Endodermal cell (in vitro differentiated cells): ENCODE measurements at regions not wholly inside any gene's neighbourhood (a gene's known extent, or its start where the extent isn't known, plus 50 kb on each side); places are given as distances from the start of the nearest gene placed in this dataset.

Experiments used
- DNase-seq: peaks from one replicate; pipeline ENCODE4 v3.0.0-alpha.2; 2017
- H3K27ac ChIP-seq: 2 replicates; pipeline ENCODE4 v1.5.1; 2013; ENCODE audit warnings: mild to moderate bottlenecking, low read depth, low read length, moderate library complexity
- H3K27me3 ChIP-seq: 2 replicates; pipeline ENCODE4 v1.6.1; 2013; ENCODE audit warnings: mild to moderate bottlenecking, low read length, moderate library complexity; ENCODE audit not compliant: insufficient read depth, control insufficient read depth, poor library complexity, severe bottlenecking
- H3K36me3 ChIP-seq: 2 replicates; pipeline ENCODE4 v1.7.0; 2013; ENCODE audit warnings: mild to moderate bottlenecking, low read length, moderate library complexity; ENCODE audit not compliant: control insufficient read depth, insufficient read depth
- H3K4me1 ChIP-seq: one replicate; pipeline ENCODE4 v1.7.0; 2013; ENCODE audit warnings: low read length; ENCODE audit not compliant: control insufficient read depth, insufficient read depth
- H3K4me3 ChIP-seq: 2 replicates; pipeline ENCODE4 v1.5.1; 2013; ENCODE audit warnings: mild to moderate bottlenecking, low read length, moderate library complexity
- H3K9ac ChIP-seq: 2 replicates; pipeline ENCODE4 v1.6.1; 2013; ENCODE audit warnings: mild to moderate bottlenecking, low read length, moderate library complexity; ENCODE audit not compliant: poor library complexity, severe bottlenecking; ENCODE audit errors: extremely low read depth
- H3K9me3 ChIP-seq: 2 replicates; pipeline ENCODE4 v1.6.1; 2013; ENCODE audit warnings: mild to moderate bottlenecking, low read length, moderate library complexity; ENCODE audit not compliant: control insufficient read depth
- H3K27ac Mint-ChIP-seq: 2 replicates; pipeline ENCODE4 v1.8.0; 2020; ENCODE audit warnings: mixed read lengths
- H3K27me3 Mint-ChIP-seq: 2 replicates; pipeline ENCODE4 v1.8.0; 2021; ENCODE audit warnings: mild to moderate bottlenecking, mixed read lengths; ENCODE audit not compliant: insufficient read depth
- H3K36me3 Mint-ChIP-seq: 2 replicates; pipeline ENCODE4 v1.8.0; 2020; ENCODE audit warnings: low read depth, mixed read lengths
- H3K4me1 Mint-ChIP-seq: 2 replicates; pipeline ENCODE4 v1.8.0; 2020; ENCODE audit warnings: mixed read lengths
- H3K4me3 Mint-ChIP-seq: 2 replicates; pipeline ENCODE4 v1.8.0; 2020; ENCODE audit warnings: mild to moderate bottlenecking, moderate library complexity, mixed read lengths
- H3K9me3 Mint-ChIP-seq: 2 replicates; pipeline ENCODE4 v1.8.0; 2020; ENCODE audit warnings: mild to moderate bottlenecking, mixed read lengths
- WGBS, 2 experiments: methylation state at CpG; one replicate each; pipeline versions ENCODE4 v1.1.5 to v1.1.7; 2013; ENCODE audit warnings: missing lambda C conversion rate in 2 of 2, mixed read lengths in 1 of 2; ENCODE audit not compliant: insufficient coverage in 1 of 2, insufficient read length in 1 of 2; 5-methylcytosine and 5-hydroxymethylcytosine counted together
- TF ChIP-seq, protein P1 (sequence below): fragments of 200-600 bp; sonication (generic); conservative IDR thresholded peaks from 2 replicates; pipeline ENCODE4 v1.5.0; 2021; ENCODE audit warnings: antibody characterized with exemption, mild to moderate bottlenecking

DNA sequence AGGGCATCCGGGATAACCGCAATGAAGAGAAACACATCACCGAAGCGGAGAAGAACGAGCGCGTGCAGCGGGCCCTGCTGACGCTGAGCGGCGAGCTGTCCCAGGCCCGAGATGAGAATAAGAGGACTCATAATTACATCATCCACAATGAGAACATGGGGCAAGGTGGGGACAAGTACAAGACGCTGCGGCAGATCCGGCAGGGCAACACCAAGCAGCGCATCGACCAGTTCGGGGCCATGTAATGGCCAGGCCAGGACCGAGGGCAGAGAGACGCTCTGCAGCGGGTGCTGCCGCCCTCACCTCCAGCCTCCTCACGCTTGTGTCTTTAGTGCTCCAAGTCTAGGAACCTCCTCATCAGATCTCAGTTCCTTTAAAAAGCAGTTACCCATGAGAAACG lies 863.7 kb upstream of the ALCAM start:
- no peak overlapping the region for H3K27ac ChIP-seq
- H3K27me3 ChIP-seq, result no peaks in the 10 kb centered on the region
- no peak for DNase-seq
- Mint-ChIP-seq H3K36me3 (no peaks in the 10 kb centered on the region), H3K4me1 (no peaks in the 10 kb centered on the region), H3K9me3 (no peaks in the 10 kb centered on the region), H3K27ac (no peak overlapping the region), H3K27me3 (no peaks in the 10 kb centered on the region), H3K4me3 (no peak overlapping the region)
- H3K4me1 ChIP-seq, result no peaks in the 10 kb centered on the region
- H3K36me3 ChIP-seq, result no peaks in the 10 kb centered on the region
- H3K9me3 ChIP-seq, result no peaks in the 10 kb centered on the region
- 94 to 95% methylated on average over 10 to 24 of the region's 24 CpGs for WGBS, 2 experiments
- TF ChIP-seq, protein P1, sequence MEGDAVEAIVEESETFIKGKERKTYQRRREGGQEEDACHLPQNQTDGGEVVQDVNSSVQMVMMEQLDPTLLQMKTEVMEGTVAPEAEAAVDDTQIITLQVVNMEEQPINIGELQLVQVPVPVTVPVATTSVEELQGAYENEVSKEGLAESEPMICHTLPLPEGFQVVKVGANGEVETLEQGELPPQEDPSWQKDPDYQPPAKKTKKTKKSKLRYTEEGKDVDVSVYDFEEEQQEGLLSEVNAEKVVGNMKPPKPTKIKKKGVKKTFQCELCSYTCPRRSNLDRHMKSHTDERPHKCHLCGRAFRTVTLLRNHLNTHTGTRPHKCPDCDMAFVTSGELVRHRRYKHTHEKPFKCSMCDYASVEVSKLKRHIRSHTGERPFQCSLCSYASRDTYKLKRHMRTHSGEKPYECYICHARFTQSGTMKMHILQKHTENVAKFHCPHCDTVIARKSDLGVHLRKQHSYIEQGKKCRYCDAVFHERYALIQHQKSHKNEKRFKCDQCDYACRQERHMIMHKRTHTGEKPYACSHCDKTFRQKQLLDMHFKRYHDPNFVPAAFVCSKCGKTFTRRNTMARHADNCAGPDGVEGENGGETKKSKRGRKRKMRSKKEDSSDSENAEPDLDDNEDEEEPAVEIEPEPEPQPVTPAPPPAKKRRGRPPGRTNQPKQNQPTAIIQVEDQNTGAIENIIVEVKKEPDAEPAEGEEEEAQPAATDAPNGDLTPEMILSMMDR, result no peak
- H3K4me3 ChIP-seq, result no peak overlapping the region
- H3K9ac ChIP-seq, result no peak overlapping the region

DNA sequence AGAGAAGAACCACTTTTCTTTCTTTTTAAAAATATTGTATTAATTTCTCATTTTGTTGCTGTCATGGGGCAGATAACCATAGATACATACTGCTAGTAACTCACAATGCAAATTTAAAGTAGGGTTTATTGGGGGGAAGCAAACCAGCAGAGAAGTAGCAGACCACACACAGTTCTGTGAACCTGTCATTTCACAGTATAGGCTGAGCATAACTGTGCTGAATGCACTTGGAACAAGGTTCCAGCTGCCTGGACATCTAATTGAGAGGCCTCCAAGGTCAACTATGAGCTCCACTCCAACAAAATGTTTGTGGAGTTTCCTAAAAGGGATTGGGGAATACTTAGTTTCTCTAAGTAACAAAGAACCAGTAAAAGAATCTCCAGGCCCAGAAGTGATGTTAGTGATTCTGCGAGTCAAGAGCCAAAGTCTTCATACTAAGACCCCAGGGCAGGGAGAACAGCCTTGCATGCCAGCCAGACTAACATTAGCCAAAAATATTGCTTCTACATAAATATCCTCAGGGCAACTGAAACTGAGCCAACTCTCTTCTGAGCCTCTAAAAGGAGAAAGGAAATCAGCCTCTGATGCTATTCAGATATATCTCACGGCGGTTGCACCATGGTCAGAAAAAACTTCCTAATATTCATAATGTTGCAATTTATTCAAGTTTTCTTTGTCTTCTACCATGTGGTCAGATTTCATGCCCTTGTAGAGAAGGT lies 856.4 kb upstream of the ALCAM start:
- DNase-seq, result no peak
- TF ChIP-seq, protein P1, result no peak
- Histone ChIP-seq H3K27ac (no peak overlapping the region), H3K9ac (no peak overlapping the region), H3K36me3 (no peaks in the 10 kb centered on the region), H3K27me3 (no peaks in the 10 kb centered on the region), H3K9me3 (peaks cover 9% of the 10 kb centered on the region), H3K4me3 (no peak overlapping the region), H3K4me1 (no peaks in the 10 kb centered on the region)
- Mint-ChIP-seq H3K4me3 (no peak overlapping the region), H3K27me3 (no peaks in the 10 kb centered on the region), H3K9me3 (no peaks in the 10 kb centered on the region), H3K27ac (no peak overlapping the region), H3K4me1 (peaks cover 11% of the 10 kb centered on the region), H3K36me3 (no peaks in the 10 kb centered on the region)
- WGBS, 2 experiments, result 95 to 100% methylated on average over 1 to 3 of the region's 3 CpGs

DNA sequence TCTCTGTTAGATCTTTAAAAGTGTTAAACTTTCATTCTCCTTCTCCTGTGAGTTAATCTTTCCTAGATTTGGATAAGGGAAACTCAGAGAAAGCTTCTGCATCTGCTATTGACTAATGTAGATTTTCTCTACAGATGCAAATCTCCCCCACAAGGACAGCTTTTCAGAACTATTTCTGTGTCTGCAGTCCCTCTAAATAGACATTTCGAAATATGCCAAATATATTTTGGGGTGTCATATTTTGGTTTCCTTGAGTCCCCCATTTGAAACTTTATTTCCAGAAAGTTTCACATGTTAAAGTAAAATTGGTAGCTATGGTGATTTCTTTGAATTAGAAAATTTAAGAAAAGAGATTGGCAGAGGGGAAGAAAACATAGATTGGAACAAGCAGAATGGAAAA lies 852.3 kb upstream of the ALCAM start:
- 83 to 95% methylated on average over 1 of the region's 1 CpG for WGBS, 2 experiments
- H3K4me1 ChIP-seq, result no peaks in the 10 kb centered on the region
- H3K9ac ChIP-seq, result no peak overlapping the region
- no peaks in the 10 kb centered on the region for H3K27me3 ChIP-seq
- H3K36me3 Mint-ChIP-seq, result no peaks in the 10 kb centered on the region
- H3K4me1 Mint-ChIP-seq, result peaks cover 18% of the 10 kb centered on the region
- no peak overlapping the region for H3K4me3 Mint-ChIP-seq
- H3K9me3 Mint-ChIP-seq, result no peaks in the 10 kb centered on the region
- H3K27ac Mint-ChIP-seq, result peak overlapping the region; percentile 41
- H3K9me3 ChIP-seq, result peaks cover 9% of the 10 kb centered on the region
- TF ChIP-seq, protein P1, result no peak
- H3K36me3 ChIP-seq, result no peaks in the 10 kb centered on the region
- no peak overlapping the region for H3K4me3 ChIP-seq
- no peaks in the 10 kb centered on the region for H3K27me3 Mint-ChIP-seq
- H3K27ac ChIP-seq, result no peak overlapping the region
- DNase-seq, result no peak
